ENCODE measurements at regions not wholly inside any gene's neighbourhood (a gene's known extent, or its start where the extent isn't known, plus 50 kb on each side); places are given as distances from the start of the nearest gene placed in this dataset.

- H3K23ac ChIP-seq (ENCODE audit: insufficient read length): no peak overlapping the region
- H3K9ac ChIP-seq (replicated peaks in 1 of 4; ENCODE audit: extremely low read depth in 1 of 4, low read depth in 3 of 4, low read length in 3 of 4): no peak overlapping the region
- POLR2A ChIA-PET (ENCODE audit: partially characterized antibody): no interaction called here
- H4K5ac ChIP-seq (ENCODE audit: insufficient read length, low read depth, low read length): no peak overlapping the region
- H2BK120ac ChIP-seq (replicated peaks; ENCODE audit: low read depth, low read length): no peak overlapping the region
- H2AK5ac ChIP-seq (ENCODE audit: low read depth, low read length): no peak overlapping the region
- no peaks in the 10 kb centered on the region for H3K79me2 ChIP-seq (ENCODE audit: control insufficient read depth in 1 of 2, insufficient read depth in 2 of 2, low read length in 2 of 2)
- CTCF ChIA-PET (ENCODE audit: partially characterized antibody): interaction anchor here (2.3 to 13.3 kb wide), 3 partner anchors 9 to 51 kb away, joined by 10 to 239 read pairs (median 30); no protein-coding TSS in a partner anchor
- H3K18ac ChIP-seq (ENCODE audit: extremely low read depth, low read length): no peak overlapping the region
- H3K27me3 ChIP-seq (replicated peaks in 1 of 4; ENCODE audit: control insufficient read depth in 3 of 4, extremely low read depth in 1 of 4, insufficient read depth in 3 of 4, low read length in 3 of 4): no peaks in the 10 kb centered on the region
- H2BK12ac ChIP-seq (ENCODE audit: low read depth, low read length): no peak overlapping the region
- no peaks in the 10 kb centered on the region; a peak in 1 of 4 replicates for H3K9me3 ChIP-seq (ENCODE audit: insufficient read depth in 2 of 2, low read depth in 1 of 2, low read length in 1 of 2)
- no peak overlapping the region for H4K8ac ChIP-seq (ENCODE audit: extremely low read depth, insufficient read depth, low read length)
- H3K14ac ChIP-seq (ENCODE audit: insufficient read length): no peak overlapping the region
- H4K91ac ChIP-seq (replicated peaks; ENCODE audit: insufficient read length, low read length): no peak overlapping the region
- no peaks in the 10 kb centered on the region for H3K23me2 ChIP-seq (ENCODE audit: low read depth, low read length)
- no peaks in the 10 kb centered on the region for H4K20me1 ChIP-seq (replicated peaks in 1 of 2; ENCODE audit: control insufficient read depth in 1 of 2, insufficient read depth in 2 of 2, low read length in 2 of 2)
- 80% methylated on average over 7 of the region's 7 CpGs; no CpG with 5 or more reads in 1 of the 2 experiments for WGBS, 2 experiments (ENCODE audit: extremely low coverage in 1 of 2, insufficient coverage in 1 of 2, insufficient read length in 1 of 2, insufficient replicate concordance in 2 of 2, low coverage in 1 of 2, low lambda C conversion rate in 2 of 2, missing lambda C conversion rate in 1 of 2)
- no peak overlapping the region for H3K4ac ChIP-seq (replicated peaks; ENCODE audit: insufficient read length, low read depth, low read length)
- H3K56ac ChIP-seq (replicated peaks; ENCODE audit: insufficient read length, low read depth, low read length): no peak overlapping the region
- TF ChIP-seq E2F6 (IDR thresholded peaks at IDR 0.05) (no peak), KDM4A (IDR thresholded peaks at IDR 0.05; ENCODE audit: low read depth, low read length, severe bottlenecking) (no peak), KDM5A (IDR thresholded peaks at IDR 0.05; ENCODE audit: low read length) (no peak), CBX8 (IDR thresholded peaks at IDR 0.05; ENCODE audit: borderline replicate concordance, low read depth, low read length) (no peak), POLR2A (IDR thresholded peaks at IDR 0.05; ENCODE audit: control extremely low read depth in 1 of 2, low read depth in 2 of 2, low read length in 2 of 2) (no peak), TEAD4 (IDR thresholded peaks at IDR 0.05; ENCODE audit: low read depth, low read length) (no peak), JUN (IDR thresholded peaks at IDR 0.05; ENCODE audit: low read depth, low read length) (no peak), MAFK (IDR thresholded peaks at IDR 0.05; ENCODE audit: low read depth, low read length) (no peak), FOSL1 (IDR thresholded peaks at IDR 0.05; ENCODE audit: insufficient read depth, low read depth, low read length) (no peak), CHD2 (IDR thresholded peaks at IDR 0.05; ENCODE audit: low read length) (no peak), EGR1 (IDR thresholded peaks at IDR 0.05; ENCODE audit: borderline replicate concordance, low read depth, low read length) (no peak), SRF (IDR thresholded peaks at IDR 0.05; ENCODE audit: low read depth, low read length) (no peak)
- H3K4me3 ChIP-seq (ENCODE audit: extremely low read depth in 1 of 4, insufficient read depth in 2 of 4, low read depth in 3 of 4, low read length in 4 of 4): no peak overlapping the region
- no peaks in the 10 kb centered on the region for H3K36me3 ChIP-seq (ENCODE audit: control insufficient read depth in 2 of 4, insufficient read depth in 4 of 4, low read length in 3 of 4)
- no peak overlapping the region for H2BK20ac ChIP-seq (ENCODE audit: low read length)
- no peak overlapping the region for H2AFZ ChIP-seq (ENCODE audit: low read length)
- FAIRE-seq (no peak), DNase-seq (ENCODE audit: low read depth in 1 of 2, low spot score in 2 of 2) (no peak)
- H3K27ac ChIP-seq (ENCODE audit: low read depth, low read length): no peak overlapping the region
- no peaks in the 10 kb centered on the region for H3K79me1 ChIP-seq (ENCODE audit: low read depth, low read length)
- no peak overlapping the region for H2BK5ac ChIP-seq (ENCODE audit: low read depth, low read length)
- H2BK15ac ChIP-seq (ENCODE audit: low read length): no peak overlapping the region
- peaks cover 0 to 3% (median 2%) of the 10 kb centered on the region in 4 experiments; a peak in 5 of 7 replicates for H3K4me1 ChIP-seq (replicated peaks in 1 of 4; ENCODE audit: control insufficient read depth in 3 of 4, insufficient read depth in 4 of 4, low read length in 3 of 4)
- no peak overlapping the region for H3K4me2 ChIP-seq (ENCODE audit: insufficient read depth in 1 of 2, low read depth in 2 of 2, low read length in 2 of 2)
These were observed 70.8 kb upstream of the LRRN2 start for GRCh38 chr1:204756349-204756748.
